H9 (cell line): ENCODE measurements at regions not wholly inside any gene's neighbourhood (a gene's known extent, or its start where the extent isn't known, plus 50 kb on each side); places are given as distances from the start of the nearest gene placed in this dataset.

Experiments used
- DNase-seq: peaks from one replicate; pipeline ENCODE4 v3.0.0-alpha.2; 2017
- H2AFZ ChIP-seq: one replicate; pipeline ENCODE4 v1.6.1; 2013; ENCODE audit warnings: mild to moderate bottlenecking, low read length, control low read depth, moderate library complexity
- H2AK5ac ChIP-seq: 2 replicates; pipeline ENCODE4 v1.6.1; 2013; ENCODE audit warnings: low read length, control low read depth, mixed read lengths; ENCODE audit not compliant: insufficient read length
- H2BK120ac ChIP-seq: one replicate; pipeline ENCODE4 v1.6.1; 2013; ENCODE audit warnings: low read depth, mild to moderate bottlenecking, low read length, control low read depth, inconsistent platforms; ENCODE audit not compliant: poor library complexity, severe bottlenecking
- H2BK12ac ChIP-seq: 2 replicates; pipeline ENCODE4 v1.6.1; 2013; ENCODE audit warnings: low read length, control low read depth, mixed read lengths, low read depth; ENCODE audit not compliant: insufficient read length
- H2BK15ac ChIP-seq: 2 replicates; pipeline ENCODE4 v1.6.1; 2013; ENCODE audit warnings: low read depth, low read length, control low read depth
- H2BK20ac ChIP-seq: one replicate; pipeline ENCODE4 v1.6.1; 2013; ENCODE audit warnings: low read depth, mild to moderate bottlenecking, low read length, control low read depth, inconsistent platforms; ENCODE audit not compliant: poor library complexity, severe bottlenecking
- H2BK5ac ChIP-seq: 2 replicates; pipeline ENCODE4 v1.6.1; 2013; ENCODE audit warnings: low read length, control low read depth, mixed read lengths; ENCODE audit not compliant: insufficient read length
- H3K14ac ChIP-seq: 2 replicates; pipeline ENCODE4 v1.6.1; 2013; ENCODE audit warnings: low read length, control low read depth; ENCODE audit not compliant: insufficient read depth
- H3K18ac ChIP-seq: 2 replicates; pipeline ENCODE4 v1.6.1; 2013; ENCODE audit warnings: low read depth, mild to moderate bottlenecking, mixed read lengths, low read length, control low read depth; ENCODE audit not compliant: insufficient read length
- H3K23ac ChIP-seq: 2 replicates; pipeline ENCODE4 v1.6.1; 2013; ENCODE audit warnings: low read length, control low read depth, mixed read lengths, low read depth; ENCODE audit not compliant: insufficient read length
- H3K23me2 ChIP-seq: 2 replicates; pipeline ENCODE4 v1.6.1; 2013; ENCODE audit warnings: low read depth, mild to moderate bottlenecking, mixed read lengths, low read length, control low read depth; ENCODE audit not compliant: insufficient read length, poor library complexity, severe bottlenecking
- H3K27ac ChIP-seq: 2 replicates; pipeline ENCODE4 v1.5.1; 2013; ENCODE audit warnings: low read length, control low read depth, mixed read lengths, low read depth; ENCODE audit not compliant: insufficient read length
- H3K27me3 ChIP-seq: 2 replicates; pipeline ENCODE4 v1.6.1; 2013; ENCODE audit warnings: low read length, control low read depth, inconsistent platforms; ENCODE audit not compliant: insufficient read depth
- H3K4ac ChIP-seq: 2 replicates; pipeline ENCODE4 v1.6.1; 2013; ENCODE audit warnings: low read depth, mild to moderate bottlenecking, control low read depth, inconsistent platforms, low read length, moderate library complexity
- H3K4me1 ChIP-seq: 2 replicates; pipeline ENCODE4 v1.6.1; 2013; ENCODE audit warnings: low read length, control low read depth, inconsistent platforms; ENCODE audit not compliant: insufficient read depth
- H3K4me2 ChIP-seq: 2 replicates; pipeline ENCODE4 v1.6.1; 2013; ENCODE audit warnings: low read length, control low read depth, mixed read lengths; ENCODE audit not compliant: insufficient read length, insufficient read depth
- H3K56ac ChIP-seq: 2 replicates; pipeline ENCODE4 v1.6.1; 2013; ENCODE audit warnings: low read depth, mild to moderate bottlenecking, mixed read lengths, low read length, control low read depth; ENCODE audit not compliant: insufficient read length
- H3K79me1 ChIP-seq: 2 replicates; pipeline ENCODE4 v1.6.1; 2013; ENCODE audit warnings: low read depth, mild to moderate bottlenecking, moderate library complexity, low read length, control low read depth, inconsistent platforms; ENCODE audit not compliant: insufficient read depth, poor library complexity, severe bottlenecking
- H3K79me2 ChIP-seq: 2 replicates; pipeline ENCODE4 v1.6.1; 2013; ENCODE audit warnings: low read length, control low read depth, inconsistent platforms; ENCODE audit not compliant: insufficient read depth
- H3K9ac ChIP-seq: 2 replicates; pipeline ENCODE4 v1.6.1; 2013; ENCODE audit warnings: low read length, control low read depth, mixed read lengths; ENCODE audit not compliant: insufficient read length; ENCODE audit errors: extremely low read depth
- H3K9me3 ChIP-seq: one replicate; pipeline ENCODE4 v1.6.1; 2013; ENCODE audit warnings: low read depth, low read length, inconsistent platforms; ENCODE audit not compliant: control insufficient read depth
- H3T11ph ChIP-seq: one replicate; pipeline ENCODE4 v1.6.1; 2013; ENCODE audit warnings: mild to moderate bottlenecking, low read length, control low read depth, inconsistent platforms
- H4K20me1 ChIP-seq: one replicate; pipeline ENCODE4 v1.6.1; 2013; ENCODE audit not compliant: control insufficient read depth, insufficient read length, insufficient read depth
- H4K5ac ChIP-seq: 2 replicates; pipeline ENCODE4 v1.6.1; 2013; ENCODE audit warnings: low read depth, mild to moderate bottlenecking, mixed read lengths, low read length, control low read depth; ENCODE audit not compliant: insufficient read length
- H4K8ac ChIP-seq: replicated peaks from 2 replicates; pipeline ENCODE4 v1.6.1; 2013; ENCODE audit warnings: low read length, control low read depth, mixed read lengths, low read depth; ENCODE audit not compliant: insufficient read length
- H4K91ac ChIP-seq: 2 replicates; pipeline ENCODE4 v1.6.1; 2013; ENCODE audit warnings: low read depth, mild to moderate bottlenecking, moderate library complexity, mixed read lengths, low read length, control low read depth; ENCODE audit not compliant: insufficient read length
- H3K27ac Mint-ChIP-seq, 3 experiments: 2 replicates in 2 of 3; 3 replicates in 1 of 3; pipeline ENCODE4 v1.8.0; 2020 to 2021; ENCODE audit warnings: mixed read lengths in 3 of 3, mild to moderate bottlenecking in 1 of 3, moderate library complexity in 1 of 3
- H3K27me3 Mint-ChIP-seq: 2 replicates; pipeline ENCODE4 v1.8.0; 2021; ENCODE audit warnings: low read depth, mild to moderate bottlenecking, moderate library complexity, mixed read lengths
- H3K36me3 Mint-ChIP-seq, 3 experiments: 2 replicates in 2 of 3; 3 replicates in 1 of 3; pipeline ENCODE4 v1.8.0; 2020 to 2021; ENCODE audit warnings: low read depth in 3 of 3, mixed read lengths in 3 of 3; ENCODE audit not compliant: insufficient read depth in 1 of 3
- H3K4me1 Mint-ChIP-seq, 2 experiments: 2 replicates each; pipeline ENCODE4 v1.8.0; 2020; ENCODE audit warnings: mixed read lengths in 2 of 2
- H3K4me3 Mint-ChIP-seq, 2 experiments: 2 replicates in 1 of 2; 3 replicates in 1 of 2; pipeline ENCODE4 v1.8.0; 2020 to 2021; ENCODE audit warnings: mild to moderate bottlenecking in 2 of 2, mixed read lengths in 2 of 2, moderate library complexity in 1 of 2
- H3K9me3 Mint-ChIP-seq, 2 experiments: 2 replicates in 1 of 2; 3 replicates in 1 of 2; pipeline ENCODE4 v1.8.0; 2020; ENCODE audit warnings: mild to moderate bottlenecking in 2 of 2, mixed read lengths in 2 of 2, moderate library complexity in 1 of 2
- WGBS: extraction: QIAGEN DNeasy Blood & Tissue Kit; methylation state at CpG from one replicate; pipeline ENCODE4 v1.1.7; 2013; ENCODE audit warnings: missing lambda C conversion rate, low lambda C conversion rate, mixed read lengths; ENCODE audit not compliant: insufficient read length; ENCODE audit errors: extremely low coverage; 5-methylcytosine and 5-hydroxymethylcytosine counted together
- TF ChIP-seq, protein P1 (sequence below): fragments of 200-600 bp; sonication (generic); conservative IDR thresholded peaks from 3 replicates; pipeline ENCODE4 v1.8.0; 2021; ENCODE audit warnings: antibody characterized with exemption, mild to moderate bottlenecking

DNA sequence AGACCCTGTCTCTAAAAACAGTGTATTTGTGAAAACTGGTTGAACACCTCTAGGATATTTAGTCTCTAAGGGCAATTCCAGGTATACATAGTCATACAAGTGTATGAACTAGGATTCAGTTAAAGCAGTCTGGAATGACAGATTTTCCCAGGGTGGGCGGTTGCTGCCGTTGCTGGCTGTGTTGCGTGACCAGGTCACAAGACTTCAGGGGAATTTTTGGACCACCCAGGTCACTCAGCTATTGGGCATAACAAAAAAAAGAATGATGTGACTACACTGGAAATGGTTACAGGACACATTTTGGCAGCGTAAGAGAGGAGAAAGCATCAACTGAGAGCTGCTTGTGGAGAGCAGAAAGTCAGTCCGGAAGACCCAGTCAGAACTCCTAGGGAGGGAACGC lies 58.0 kb upstream of the ZBTB7C start:
- H2AFZ ChIP-seq: no peak overlapping the region
- no peaks in the 10 kb centered on the region for H4K20me1 ChIP-seq
- no peaks in the 10 kb centered on the region for H3K9me3 ChIP-seq
- H3K27ac ChIP-seq: no peak overlapping the region
- H3T11ph ChIP-seq: no peak overlapping the region
- no peak overlapping the region for H3K4me3 Mint-ChIP-seq
- no peak overlapping the region for H3K18ac ChIP-seq
- H3K27ac Mint-ChIP-seq: no peak overlapping the region
- DNase-seq: no peak
- peaks cover 0 to 2% of the 10 kb centered on the region in 2 experiments; a peak in 1 of 4 replicates for H3K4me1 Mint-ChIP-seq
- no peaks in the 10 kb centered on the region for H3K9me3 Mint-ChIP-seq
- H3K79me2 ChIP-seq: no peaks in the 10 kb centered on the region
- H4K91ac ChIP-seq: no peak overlapping the region
- H2AK5ac ChIP-seq: no peak overlapping the region
- H3K27me3 ChIP-seq: no peaks in the 10 kb centered on the region
- no peaks in the 10 kb centered on the region for H3K4me1 ChIP-seq
- no peak overlapping the region for H4K5ac ChIP-seq
- no peaks in the 10 kb centered on the region for H3K23me2 ChIP-seq
- no peaks in the 10 kb centered on the region for H3K79me1 ChIP-seq
- no peak overlapping the region for H3K4ac ChIP-seq
- H3K36me3 Mint-ChIP-seq: no peaks in the 10 kb centered on the region
- TF ChIP-seq, protein P1, sequence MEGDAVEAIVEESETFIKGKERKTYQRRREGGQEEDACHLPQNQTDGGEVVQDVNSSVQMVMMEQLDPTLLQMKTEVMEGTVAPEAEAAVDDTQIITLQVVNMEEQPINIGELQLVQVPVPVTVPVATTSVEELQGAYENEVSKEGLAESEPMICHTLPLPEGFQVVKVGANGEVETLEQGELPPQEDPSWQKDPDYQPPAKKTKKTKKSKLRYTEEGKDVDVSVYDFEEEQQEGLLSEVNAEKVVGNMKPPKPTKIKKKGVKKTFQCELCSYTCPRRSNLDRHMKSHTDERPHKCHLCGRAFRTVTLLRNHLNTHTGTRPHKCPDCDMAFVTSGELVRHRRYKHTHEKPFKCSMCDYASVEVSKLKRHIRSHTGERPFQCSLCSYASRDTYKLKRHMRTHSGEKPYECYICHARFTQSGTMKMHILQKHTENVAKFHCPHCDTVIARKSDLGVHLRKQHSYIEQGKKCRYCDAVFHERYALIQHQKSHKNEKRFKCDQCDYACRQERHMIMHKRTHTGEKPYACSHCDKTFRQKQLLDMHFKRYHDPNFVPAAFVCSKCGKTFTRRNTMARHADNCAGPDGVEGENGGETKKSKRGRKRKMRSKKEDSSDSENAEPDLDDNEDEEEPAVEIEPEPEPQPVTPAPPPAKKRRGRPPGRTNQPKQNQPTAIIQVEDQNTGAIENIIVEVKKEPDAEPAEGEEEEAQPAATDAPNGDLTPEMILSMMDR: no peak
- peaks cover 9% of the 10 kb centered on the region for H3K27me3 Mint-ChIP-seq
- H2BK20ac ChIP-seq: no peak overlapping the region
- H3K56ac ChIP-seq: no peak overlapping the region
- no peak overlapping the region for H3K14ac ChIP-seq
- H4K8ac ChIP-seq: no peak overlapping the region
- no CpG with 5 or more reads among the region's 6 CpGs for WGBS
- no peak overlapping the region for H2BK5ac ChIP-seq
- no peak overlapping the region for H2BK120ac ChIP-seq
- no peak overlapping the region for H3K23ac ChIP-seq
- H2BK15ac ChIP-seq: no peak overlapping the region
- no peak overlapping the region for H3K9ac ChIP-seq
- no peak overlapping the region for H2BK12ac ChIP-seq
- no peak overlapping the region for H3K4me2 ChIP-seq
